ENCODE measurements at regions not wholly inside any gene's neighbourhood (a gene's known extent, or its start where the extent isn't known, plus 50 kb on each side); places are given as distances from the start of the nearest gene placed in this dataset.

GRCh38 chr2:128771401-128771800 is 452.7 kb upstream of the HS6ST1 start:
- no peaks in the 10 kb centered on the region for H3K27me3 ChIP-seq (replicated peaks in 2 of 5; ENCODE audit: control insufficient read depth in 4 of 5, insufficient read depth in 5 of 5, low read length in 4 of 5)
- ChIA-PET POLR2A (no interaction called here), CTCF (interaction anchor here (1.5 kb wide), 1 partner anchor 15 kb away, joined by 3 read pairs; no protein-coding TSS in a partner anchor)
- no peaks in the 10 kb centered on the region for H3K4me1 ChIP-seq (ENCODE audit: control extremely low read depth in 1 of 4, control insufficient read depth in 4 of 4, insufficient read depth in 4 of 4, low read length in 3 of 4)
- no peaks in the 10 kb centered on the region for H3K9me3 ChIP-seq (ENCODE audit: control extremely low read depth in 1 of 5, control insufficient read depth in 4 of 5, insufficient read depth in 2 of 5, low read depth in 1 of 5, low read length in 4 of 5)
- 58% methylated on average over 2 of the region's 2 CpGs for WGBS (ENCODE audit: insufficient coverage)
- no peak overlapping the region for H3K27ac ChIP-seq (ENCODE audit: insufficient read depth in 1 of 2, low read depth in 1 of 2, low read length in 2 of 2, poor library complexity in 1 of 2, severe bottlenecking in 2 of 2)
- H3K36me3 ChIP-seq (ENCODE audit: control insufficient read depth in 4 of 4, insufficient read depth in 4 of 4, low read length in 3 of 4) = no peaks in the 10 kb centered on the region
- DNase-seq = no peak
- no peak overlapping the region for H3K4me3 ChIP-seq (ENCODE audit: control insufficient read depth in 1 of 7, extremely low read depth in 1 of 7, insufficient read depth in 4 of 7, low read depth in 2 of 7, low read length in 6 of 7)

GRCh38 chr2:128772671-128773070 is 454.0 kb upstream of the HS6ST1 start:
- Histone ChIP-seq H3K36me3 (ENCODE audit: control insufficient read depth in 4 of 4, insufficient read depth in 4 of 4, low read length in 3 of 4) (no peaks in the 10 kb centered on the region), H3K27ac (ENCODE audit: insufficient read depth in 1 of 2, low read depth in 1 of 2, low read length in 2 of 2, poor library complexity in 1 of 2, severe bottlenecking in 2 of 2) (no peak overlapping the region), H3K27me3 (replicated peaks in 2 of 5; ENCODE audit: control insufficient read depth in 4 of 5, insufficient read depth in 5 of 5, low read length in 4 of 5) (no peaks in the 10 kb centered on the region), H3K4me3 (ENCODE audit: control insufficient read depth in 1 of 7, extremely low read depth in 1 of 7, insufficient read depth in 4 of 7, low read depth in 2 of 7, low read length in 6 of 7) (no peak overlapping the region), H3K9me3 (ENCODE audit: control extremely low read depth in 1 of 5, control insufficient read depth in 4 of 5, insufficient read depth in 2 of 5, low read depth in 1 of 5, low read length in 4 of 5) (no peaks in the 10 kb centered on the region), H3K4me1 (ENCODE audit: control extremely low read depth in 1 of 4, control insufficient read depth in 4 of 4, insufficient read depth in 4 of 4, low read length in 3 of 4) (no peaks in the 10 kb centered on the region)
- DNase-seq = no peak
- WGBS (ENCODE audit: insufficient coverage) = 100% methylated on average over 4 of the region's 4 CpGs
- POLR2A ChIA-PET = no interaction called here
- CTCF ChIA-PET = no interaction called here

GRCh38 chr2:128773641-128774319 is 455.1 kb upstream of the HS6ST1 start:
- Histone ChIP-seq H3K27me3 (replicated peaks in 2 of 5; ENCODE audit: control insufficient read depth in 4 of 5, insufficient read depth in 5 of 5, low read length in 4 of 5) (no peaks in the 10 kb centered on the region), H3K9me3 (ENCODE audit: control extremely low read depth in 1 of 5, control insufficient read depth in 4 of 5, insufficient read depth in 2 of 5, low read depth in 1 of 5, low read length in 4 of 5) (no peaks in the 10 kb centered on the region), H3K4me1 (ENCODE audit: control extremely low read depth in 1 of 4, control insufficient read depth in 4 of 4, insufficient read depth in 4 of 4, low read length in 3 of 4) (no peaks in the 10 kb centered on the region), H3K36me3 (ENCODE audit: control insufficient read depth in 4 of 4, insufficient read depth in 4 of 4, low read length in 3 of 4) (no peaks in the 10 kb centered on the region), H3K27ac (ENCODE audit: insufficient read depth in 1 of 2, low read depth in 1 of 2, low read length in 2 of 2, poor library complexity in 1 of 2, severe bottlenecking in 2 of 2) (no peak overlapping the region), H3K4me3 (ENCODE audit: control insufficient read depth in 1 of 7, extremely low read depth in 1 of 7, insufficient read depth in 4 of 7, low read depth in 2 of 7, low read length in 6 of 7) (no peak overlapping the region)
- WGBS (ENCODE audit: insufficient coverage) = 94% methylated on average over 16 of the region's 16 CpGs
- POLR2A ChIA-PET = no interaction called here
- CTCF ChIA-PET = no interaction called here
- no peak for DNase-seq

GRCh38 chr2:128774320-128775216 is 455.9 kb upstream of the HS6ST1 start:
- ChIA-PET POLR2A (no interaction called here), CTCF (no interaction called here)
- H3K27ac ChIP-seq (ENCODE audit: insufficient read depth in 1 of 2, low read depth in 1 of 2, low read length in 2 of 2, poor library complexity in 1 of 2, severe bottlenecking in 2 of 2) = no peak overlapping the region
- no peaks in the 10 kb centered on the region for H3K36me3 ChIP-seq (ENCODE audit: control insufficient read depth in 4 of 4, insufficient read depth in 4 of 4, low read length in 3 of 4)
- H3K9me3 ChIP-seq (ENCODE audit: control extremely low read depth in 1 of 5, control insufficient read depth in 4 of 5, insufficient read depth in 2 of 5, low read depth in 1 of 5, low read length in 4 of 5) = no peaks in the 10 kb centered on the region
- DNase-seq = no peak
- H3K4me3 ChIP-seq (ENCODE audit: control insufficient read depth in 1 of 7, extremely low read depth in 1 of 7, insufficient read depth in 4 of 7, low read depth in 2 of 7, low read length in 6 of 7) = no peak overlapping the region
- H3K4me1 ChIP-seq (ENCODE audit: control extremely low read depth in 1 of 4, control insufficient read depth in 4 of 4, insufficient read depth in 4 of 4, low read length in 3 of 4) = no peaks in the 10 kb centered on the region
- 95% methylated on average over 6 of the region's 7 CpGs for WGBS (ENCODE audit: insufficient coverage)
- no peaks in the 10 kb centered on the region for H3K27me3 ChIP-seq (replicated peaks in 2 of 5; ENCODE audit: control insufficient read depth in 4 of 5, insufficient read depth in 5 of 5, low read length in 4 of 5)

GRCh38 chr2:128775217-128775913 is 456.7 kb upstream of the HS6ST1 start:
- Histone ChIP-seq H3K27me3 (replicated peaks in 2 of 5; ENCODE audit: control insufficient read depth in 4 of 5, insufficient read depth in 5 of 5, low read length in 4 of 5) (no peaks in the 10 kb centered on the region), H3K4me3 (ENCODE audit: control insufficient read depth in 1 of 7, extremely low read depth in 1 of 7, insufficient read depth in 4 of 7, low read depth in 2 of 7, low read length in 6 of 7) (no peak overlapping the region), H3K36me3 (ENCODE audit: control insufficient read depth in 4 of 4, insufficient read depth in 4 of 4, low read length in 3 of 4) (no peaks in the 10 kb centered on the region), H3K9me3 (ENCODE audit: control extremely low read depth in 1 of 5, control insufficient read depth in 4 of 5, insufficient read depth in 2 of 5, low read depth in 1 of 5, low read length in 4 of 5) (no peaks in the 10 kb centered on the region), H3K4me1 (ENCODE audit: control extremely low read depth in 1 of 4, control insufficient read depth in 4 of 4, insufficient read depth in 4 of 4, low read length in 3 of 4) (no peaks in the 10 kb centered on the region), H3K27ac (ENCODE audit: insufficient read depth in 1 of 2, low read depth in 1 of 2, low read length in 2 of 2, poor library complexity in 1 of 2, severe bottlenecking in 2 of 2) (no peak overlapping the region)
- ChIA-PET CTCF (no interaction called here), POLR2A (no interaction called here)
- DNase-seq = no peak
- WGBS (ENCODE audit: insufficient coverage) = 99% methylated on average over 10 of the region's 10 CpGs

GRCh38 chr2:128775914-128776285 is 457.2 kb upstream of the HS6ST1 start:
- Histone ChIP-seq H3K36me3 (ENCODE audit: control insufficient read depth in 4 of 4, insufficient read depth in 4 of 4, low read length in 3 of 4) (no peaks in the 10 kb centered on the region), H3K9me3 (ENCODE audit: control extremely low read depth in 1 of 5, control insufficient read depth in 4 of 5, insufficient read depth in 2 of 5, low read depth in 1 of 5, low read length in 4 of 5) (no peaks in the 10 kb centered on the region), H3K4me3 (ENCODE audit: control insufficient read depth in 1 of 7, extremely low read depth in 1 of 7, insufficient read depth in 4 of 7, low read depth in 2 of 7, low read length in 6 of 7) (no peak overlapping the region), H3K4me1 (ENCODE audit: control extremely low read depth in 1 of 4, control insufficient read depth in 4 of 4, insufficient read depth in 4 of 4, low read length in 3 of 4) (no peaks in the 10 kb centered on the region), H3K27me3 (replicated peaks in 2 of 5; ENCODE audit: control insufficient read depth in 4 of 5, insufficient read depth in 5 of 5, low read length in 4 of 5) (no peaks in the 10 kb centered on the region), H3K27ac (ENCODE audit: insufficient read depth in 1 of 2, low read depth in 1 of 2, low read length in 2 of 2, poor library complexity in 1 of 2, severe bottlenecking in 2 of 2) (no peak overlapping the region)
- DNase-seq = no peak
- CTCF ChIA-PET = no interaction called here
- WGBS (ENCODE audit: insufficient coverage) = 100% methylated on average over 4 of the region's 4 CpGs
- POLR2A ChIA-PET = no interaction called here
